CD14-positive monocyte (primary cell): ENCODE measurements at regions not wholly inside any gene's neighbourhood (a gene's known extent, or its start where the extent isn't known, plus 50 kb on each side); places are given as distances from the start of the nearest gene placed in this dataset.

ENCODE experiments used
- DNase-seq, 3 donors: peaks; one replicate each; pipeline ENCODE4 v3.0.0-alpha.2; 2011 to 2022
- H2AFZ ChIP-seq: 2 replicates; pipeline ENCODE4 v1.6.0; 2012; ENCODE audit warnings: mild to moderate bottlenecking, low read depth, low read length, inconsistent platforms; ENCODE audit not compliant: insufficient read depth, poor library complexity, severe bottlenecking
- H3K27ac ChIP-seq, 2 donors: 1 replicate in 1 of 2; 2 replicates in 1 of 2; pipeline ENCODE4 v1.5.1; 2012 to 2013; ENCODE audit warnings: low read length in 2 of 2, control low read depth in 1 of 2, inconsistent platforms in 1 of 2, low read depth in 1 of 2, mild to moderate bottlenecking in 1 of 2
- H3K27me3 ChIP-seq, 2 donors: one replicate each; pipeline versions ENCODE4 v1.6.0 to v1.6.1; 2011 to 2013; ENCODE audit warnings: low read length in 2 of 2; ENCODE audit not compliant: control insufficient read depth in 2 of 2, insufficient read depth in 2 of 2
- H3K36me3 ChIP-seq, 2 donors: replicated peaks in 1 of 2; 1 replicate in 1 of 2; 2 replicates in 1 of 2; pipeline versions ENCODE4 v1.5.1 to v1.6.1; 2012 to 2013; ENCODE audit warnings: low read length in 2 of 2, control low read depth in 1 of 2, inconsistent platforms in 1 of 2, mild to moderate bottlenecking in 1 of 2; ENCODE audit not compliant: insufficient read depth in 2 of 2, control insufficient read depth in 1 of 2
- H3K4me1 ChIP-seq, 2 donors: 1 replicate in 1 of 2; 2 replicates in 1 of 2; pipeline versions ENCODE4 v1.5.1 to v1.6.1; 2012 to 2013; ENCODE audit warnings: low read length in 2 of 2, control low read depth in 1 of 2, inconsistent platforms in 1 of 2, mild to moderate bottlenecking in 1 of 2, moderate library complexity in 1 of 2; ENCODE audit not compliant: insufficient read depth in 2 of 2, control insufficient read depth in 1 of 2
- H3K4me2 ChIP-seq: replicated peaks from 2 replicates; pipeline ENCODE3; 2012; ENCODE audit warnings: low read length, moderate library complexity, mild to moderate bottlenecking; ENCODE audit not compliant: poor library complexity, severe bottlenecking; ENCODE audit errors: extremely low read depth
- H3K4me3 ChIP-seq, 3 experiments: fragments of 200-600 bp in 1 of 3; sonication (generic) in 1 of 3; replicated peaks in 1 of 3; 1 replicate in 2 of 3; 2 replicates in 1 of 3; pipeline ENCODE4 v1.5.1; 2011 to 2013; ENCODE audit warnings: low read length in 3 of 3, mild to moderate bottlenecking in 3 of 3, control low read depth in 2 of 3, low read depth in 2 of 3, inconsistent platforms in 1 of 3, moderate library complexity in 1 of 3
- H3K79me2 ChIP-seq: 2 replicates; pipeline ENCODE4 v1.6.0; 2012; ENCODE audit warnings: mild to moderate bottlenecking, control low read depth, inconsistent platforms, low read length, moderate library complexity; ENCODE audit not compliant: insufficient read depth
- H3K9ac ChIP-seq: 2 replicates; pipeline ENCODE4 v1.6.0; 2017; ENCODE audit warnings: low read length, mild to moderate bottlenecking; ENCODE audit not compliant: insufficient read depth, poor library complexity, severe bottlenecking
- H3K9me3 ChIP-seq, 2 donors: replicated peaks in 1 of 2; 1 replicate in 1 of 2; 2 replicates in 1 of 2; pipeline versions ENCODE4 v1.5.1 to v1.6.1; 2012 to 2013; ENCODE audit warnings: low read length in 2 of 2, control low read depth in 1 of 2; ENCODE audit not compliant: control insufficient read depth in 1 of 2, insufficient read depth in 1 of 2
- H4K20me1 ChIP-seq: 2 replicates; pipeline ENCODE4 v1.6.0; 2012; ENCODE audit warnings: mild to moderate bottlenecking, low read length, control low read depth, moderate library complexity; ENCODE audit not compliant: insufficient read depth
- H3K27ac Mint-ChIP-seq, 7 donors: one replicate each; pipeline ENCODE4 v1.8.0; 2020; ENCODE audit warnings: mild to moderate bottlenecking in 7 of 7, mixed read lengths in 7 of 7, moderate library complexity in 6 of 7, inconsistent platforms in 2 of 7
- H3K27me3 Mint-ChIP-seq, 3 donors: one replicate each; pipeline ENCODE4 v1.8.0; 2021 to 2022; ENCODE audit warnings: low read depth in 3 of 3, mild to moderate bottlenecking in 3 of 3, mixed read lengths in 3 of 3, moderate library complexity in 3 of 3, inconsistent platforms in 1 of 3
- H3K36me3 Mint-ChIP-seq, 2 donors: one replicate each; pipeline ENCODE4 v1.8.0; 2020; ENCODE audit warnings: mixed read lengths in 2 of 2, inconsistent platforms in 1 of 2, mild to moderate bottlenecking in 1 of 2
- H3K4me1 Mint-ChIP-seq: one replicate; pipeline ENCODE4 v1.8.0; 2020; ENCODE audit warnings: mild to moderate bottlenecking, mixed read lengths
- H3K4me3 Mint-ChIP-seq, 2 donors: one replicate each; pipeline ENCODE4 v1.8.0; 2020; ENCODE audit warnings: mild to moderate bottlenecking in 2 of 2, mixed read lengths in 2 of 2, moderate library complexity in 1 of 2
- H3K9me3 Mint-ChIP-seq, 7 donors: one replicate each; pipeline ENCODE4 v1.8.0; 2020 to 2022; ENCODE audit warnings: mixed read lengths in 7 of 7, mild to moderate bottlenecking in 6 of 7, moderate library complexity in 6 of 7, inconsistent platforms in 2 of 7
- WGBS: methylation state at CpG from one replicate; pipeline ENCODE4 v1.1.5; 2013; ENCODE audit warnings: missing lambda C conversion rate; ENCODE audit not compliant: insufficient coverage; 5-methylcytosine and 5-hydroxymethylcytosine counted together
- intact Hi-C, 2 donors: fragments of 100-400 bp; cut with micrococcal nuclease; formaldehyde crosslinking; loops; one replicate each; pipeline versions ENCODE4 v1.15.0 to v1.15.1; 2023
- TF ChIP-seq, protein P1 (sequence below): fragments of 200-600 bp; IDR thresholded peaks from one replicate; pipeline ENCODE4 v1.8.0; 2022; ENCODE audit warnings: antibody characterized with exemption, mild to moderate bottlenecking

DNA sequence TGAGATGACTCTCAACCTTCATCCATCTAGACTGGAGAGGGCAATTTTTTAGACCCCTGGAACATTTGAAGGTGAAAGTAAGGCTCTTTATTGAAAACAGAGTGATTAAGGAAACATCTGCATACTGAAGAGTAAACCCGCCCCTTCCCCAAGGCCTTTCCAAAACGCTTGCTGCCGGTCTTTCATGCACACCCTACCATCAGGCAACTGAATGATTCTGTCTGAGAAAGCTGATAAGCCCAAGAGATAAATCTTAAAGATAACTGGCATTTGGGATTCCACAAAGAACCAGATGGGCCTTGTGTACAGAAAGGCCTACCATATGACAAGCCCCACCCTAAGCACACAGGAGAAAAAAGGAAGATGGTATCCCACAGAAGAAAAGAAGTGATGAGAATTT, 54.4 kb upstream of the PIK3R1 start:
- Histone ChIP-seq H2AFZ (no peak overlapping the region), H3K4me1 (no peaks in the 10 kb centered on the region), H3K27ac (no peak overlapping the region), H3K79me2 (no peaks in the 10 kb centered on the region), H3K27me3 (no peaks in the 10 kb centered on the region), H3K9me3 (no peaks in the 10 kb centered on the region), H3K9ac (no peak overlapping the region), H3K4me2 (no peak overlapping the region), H3K4me3 (no peak overlapping the region), H3K36me3 (no peaks in the 10 kb centered on the region), H4K20me1 (no peaks in the 10 kb centered on the region)
- Mint-ChIP-seq H3K4me3 (no peak overlapping the region), H3K36me3 (no peaks in the 10 kb centered on the region), H3K9me3 (peaks cover 0 to 6% (median 0%) of the 10 kb centered on the region in 7 donors), H3K27ac (no peak overlapping the region), H3K4me1 (no peaks in the 10 kb centered on the region), H3K27me3 (peaks cover 0 to 2% (median 0%) of the 10 kb centered on the region in 3 donors)
- WGBS, result no CpG with 5 or more reads among the region's 3 CpGs
- TF ChIP-seq, protein P1, sequence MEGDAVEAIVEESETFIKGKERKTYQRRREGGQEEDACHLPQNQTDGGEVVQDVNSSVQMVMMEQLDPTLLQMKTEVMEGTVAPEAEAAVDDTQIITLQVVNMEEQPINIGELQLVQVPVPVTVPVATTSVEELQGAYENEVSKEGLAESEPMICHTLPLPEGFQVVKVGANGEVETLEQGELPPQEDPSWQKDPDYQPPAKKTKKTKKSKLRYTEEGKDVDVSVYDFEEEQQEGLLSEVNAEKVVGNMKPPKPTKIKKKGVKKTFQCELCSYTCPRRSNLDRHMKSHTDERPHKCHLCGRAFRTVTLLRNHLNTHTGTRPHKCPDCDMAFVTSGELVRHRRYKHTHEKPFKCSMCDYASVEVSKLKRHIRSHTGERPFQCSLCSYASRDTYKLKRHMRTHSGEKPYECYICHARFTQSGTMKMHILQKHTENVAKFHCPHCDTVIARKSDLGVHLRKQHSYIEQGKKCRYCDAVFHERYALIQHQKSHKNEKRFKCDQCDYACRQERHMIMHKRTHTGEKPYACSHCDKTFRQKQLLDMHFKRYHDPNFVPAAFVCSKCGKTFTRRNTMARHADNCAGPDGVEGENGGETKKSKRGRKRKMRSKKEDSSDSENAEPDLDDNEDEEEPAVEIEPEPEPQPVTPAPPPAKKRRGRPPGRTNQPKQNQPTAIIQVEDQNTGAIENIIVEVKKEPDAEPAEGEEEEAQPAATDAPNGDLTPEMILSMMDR, result no peak
- intact Hi-C loops, result no loop called here
- no peak for DNase-seq

DNA sequence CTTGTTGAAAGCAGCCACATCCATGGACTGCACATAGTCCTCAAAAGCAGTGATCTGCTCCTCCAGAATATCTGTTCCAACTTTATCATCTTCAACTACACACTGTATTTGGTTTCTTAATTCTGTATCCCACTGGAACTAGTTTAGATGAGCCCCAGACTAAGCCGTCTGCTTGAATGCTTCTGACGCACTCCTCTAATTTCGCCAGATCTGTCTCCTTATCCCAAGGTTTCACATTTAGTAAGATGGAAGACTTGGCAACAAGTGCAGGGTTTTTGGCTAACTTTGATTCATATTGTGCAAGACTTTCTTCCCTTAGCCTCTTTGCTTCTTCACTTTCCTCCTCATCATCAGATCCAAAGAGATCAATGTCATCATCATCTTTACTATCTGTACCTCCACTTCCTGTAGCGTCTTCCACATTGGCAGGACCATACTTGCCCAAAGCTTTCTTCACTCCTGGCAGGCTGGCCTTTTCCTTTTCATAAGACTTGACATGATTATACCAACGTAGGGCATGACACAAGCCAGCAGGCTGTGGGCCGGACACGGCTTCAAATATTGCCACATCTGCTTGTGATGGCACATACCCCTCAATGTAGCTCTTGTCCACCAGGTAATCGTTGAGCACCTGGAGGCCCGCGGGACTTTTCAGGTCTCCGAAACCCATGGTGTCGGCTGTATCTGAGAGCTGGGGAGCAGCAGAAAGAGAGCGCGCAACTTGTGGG, 56.2 kb upstream of the PIK3R1 start:
- Histone ChIP-seq H4K20me1 (no peaks in the 10 kb centered on the region), H3K79me2 (no peaks in the 10 kb centered on the region), H3K36me3 (no peaks in the 10 kb centered on the region), H3K9ac (no peak overlapping the region), H3K4me2 (no peak overlapping the region), H3K27ac (no peak overlapping the region), H3K4me3 (no peak overlapping the region), H3K4me1 (no peaks in the 10 kb centered on the region), H3K9me3 (no peaks in the 10 kb centered on the region), H2AFZ (no peak overlapping the region), H3K27me3 (no peaks in the 10 kb centered on the region)
- intact Hi-C loops, result no loop called here
- Mint-ChIP-seq H3K27me3 (peaks cover 0 to 2% (median 0%) of the 10 kb centered on the region in 3 donors), H3K9me3 (peaks cover 0 to 5% (median 0%) of the 10 kb centered on the region in 7 donors), H3K36me3 (no peaks in the 10 kb centered on the region), H3K4me1 (no peaks in the 10 kb centered on the region), H3K27ac (no peak overlapping the region), H3K4me3 (no peak overlapping the region)
- 90% methylated on average over 11 of the region's 14 CpGs for WGBS
- TF ChIP-seq, protein P1, result no peak
- no peak for DNase-seq
